Stimulated activated naive CD4-positive, alpha-beta T cell (primary cell): ENCODE measurements at regions not wholly inside any gene's neighbourhood (a gene's known extent, or its start where the extent isn't known, plus 50 kb on each side); places are given as distances from the start of the nearest gene placed in this dataset.
"Not testable (repeated sequence)": the region's sequence is repeated elsewhere in the genome, so short reads cannot be mapped to it uniquely, and the experiment has no call there.

Source experiments
- DNase-seq, 6 experiments: peaks; one replicate each; lab custom pipeline; 2025; lab: John Stamatoyannopoulos, UW

- no peak for DNase-seq
Measured at GRCh38 chr1:221965252-221965651, 223.4 kb upstream of the DUSP10 start.

GRCh38 chr1:221963742-221964141 lies 221.9 kb upstream of the DUSP10 start:
- no peak for DNase-seq

DNA sequence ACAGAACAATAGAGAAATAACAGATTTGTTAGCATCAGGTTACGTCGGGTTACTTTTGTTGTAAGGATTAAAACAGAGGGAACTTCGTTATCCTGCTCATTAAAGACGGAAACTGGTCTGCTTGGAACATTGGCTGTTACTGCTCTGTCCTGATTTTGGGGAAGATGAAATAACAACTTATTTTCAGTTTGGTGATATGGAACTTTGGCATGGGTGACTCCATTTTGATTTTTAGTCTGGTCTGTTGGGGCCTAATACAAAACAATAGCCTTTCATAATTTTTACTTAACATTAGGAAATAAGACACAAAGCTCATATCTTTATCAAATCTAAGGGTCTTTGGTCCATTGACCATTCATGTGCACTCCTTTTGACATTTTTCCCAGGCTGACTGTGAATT lies 220.5 kb upstream of the DUSP10 start:
- DNase-seq = no peak

- no peak for DNase-seq
Measured at GRCh38 chr1:221961532-221962292, 219.8 kb upstream of the DUSP10 start.

- not testable (repeated sequence) for DNase-seq
Measured at GRCh38 chr1:221958161-221958562, 216.3 kb upstream of the DUSP10 start.

- not testable (repeated sequence) for DNase-seq
Measured at GRCh38 chr1:221957350-221957749, 215.5 kb upstream of the DUSP10 start.

DNA sequence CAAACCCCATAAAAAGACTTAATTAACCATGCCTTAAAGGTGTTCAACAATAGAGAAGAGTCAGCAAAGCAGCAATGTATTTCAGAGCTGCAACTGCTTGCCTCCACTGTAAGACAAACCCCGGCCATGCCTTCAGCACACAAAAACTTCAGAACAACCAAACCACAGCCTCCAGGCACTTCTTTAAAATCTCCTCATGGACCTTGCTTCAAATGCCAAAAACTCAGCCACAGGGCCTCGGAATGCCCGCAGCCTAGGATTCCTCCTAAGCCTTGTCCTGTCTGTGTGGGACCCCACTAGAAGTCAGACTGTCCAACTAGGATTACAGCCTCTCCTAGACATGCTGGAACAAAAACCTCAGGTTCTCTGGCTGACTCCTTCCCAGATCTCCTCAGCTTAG lies 208.1 kb upstream of the DUSP10 start:
- no peak for DNase-seq

DNA sequence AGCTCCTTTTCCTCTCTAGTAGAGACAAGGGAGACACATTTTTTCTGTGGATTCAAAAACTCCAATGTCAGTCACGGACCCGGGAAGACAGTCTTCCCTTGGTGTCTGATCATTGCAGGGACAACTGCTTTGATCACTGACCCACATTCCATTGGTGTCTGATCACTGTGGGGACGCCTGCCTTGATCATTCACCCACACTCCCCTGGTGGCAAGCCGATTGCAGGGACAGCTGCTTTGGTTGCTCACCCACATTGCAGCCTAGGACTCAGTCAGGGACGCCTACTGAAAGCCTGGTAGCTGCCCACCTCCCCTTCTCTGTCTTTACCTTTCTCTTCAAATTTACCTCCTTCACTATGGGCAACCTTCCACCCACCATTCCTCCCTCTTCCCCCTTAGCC lies 206.6 kb upstream of the DUSP10 start:
- no peak for DNase-seq

DNA sequence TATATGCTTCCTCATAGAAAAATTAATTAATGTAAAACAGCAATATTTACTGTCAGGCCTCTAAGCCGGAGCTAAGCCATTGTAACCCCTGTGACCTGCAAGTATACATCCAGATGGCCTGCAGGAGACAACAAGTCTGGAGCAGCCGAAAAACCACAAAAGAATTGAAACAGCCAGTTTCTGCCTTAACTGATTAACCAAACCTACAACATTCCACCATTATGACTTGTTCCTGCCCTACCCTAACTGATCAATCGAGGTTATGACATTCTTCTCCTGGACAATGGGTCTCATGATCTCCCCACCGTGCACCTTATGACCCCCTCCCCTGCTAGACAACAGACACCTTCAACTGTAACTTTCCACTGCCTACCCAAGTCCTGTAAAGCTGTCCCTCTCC lies 205.8 kb upstream of the DUSP10 start:
- no peak for DNase-seq

GRCh38 chr1:221946768-221947167 lies 204.9 kb upstream of the DUSP10 start:
- no peak for DNase-seq

GRCh38 chr1:221945669-221946068 lies 203.8 kb upstream of the DUSP10 start:
- no peak for DNase-seq

DNA sequence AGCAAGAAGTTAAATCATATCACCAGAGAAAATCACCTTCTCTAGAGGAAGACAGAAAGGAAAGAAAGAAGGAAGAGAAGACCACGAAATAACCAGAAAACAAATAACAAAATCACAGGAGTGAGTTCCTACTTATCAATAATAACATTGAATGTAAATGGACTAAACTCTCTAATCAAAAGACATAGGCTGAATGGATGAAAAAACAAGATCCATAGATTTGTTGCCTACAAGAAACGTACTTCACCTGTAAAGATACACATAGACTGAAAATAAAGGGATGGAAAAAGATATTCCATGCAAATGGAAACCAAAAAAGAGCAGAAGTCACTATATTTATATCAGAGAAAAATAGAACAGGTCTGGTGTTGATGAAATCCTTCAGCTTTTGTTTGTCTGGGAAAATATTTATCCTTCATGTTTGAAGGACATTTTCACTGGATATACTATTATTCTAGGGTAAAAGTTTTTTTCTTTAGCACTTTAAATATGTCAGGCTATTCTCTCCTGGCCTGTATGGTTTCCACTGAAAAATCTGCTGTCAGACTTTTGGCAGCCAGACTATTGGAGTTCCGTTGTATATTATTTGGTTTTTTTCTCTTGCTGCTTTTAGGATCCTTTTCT lies 202.5 kb upstream of the DUSP10 start:
- no peak for DNase-seq

DNA sequence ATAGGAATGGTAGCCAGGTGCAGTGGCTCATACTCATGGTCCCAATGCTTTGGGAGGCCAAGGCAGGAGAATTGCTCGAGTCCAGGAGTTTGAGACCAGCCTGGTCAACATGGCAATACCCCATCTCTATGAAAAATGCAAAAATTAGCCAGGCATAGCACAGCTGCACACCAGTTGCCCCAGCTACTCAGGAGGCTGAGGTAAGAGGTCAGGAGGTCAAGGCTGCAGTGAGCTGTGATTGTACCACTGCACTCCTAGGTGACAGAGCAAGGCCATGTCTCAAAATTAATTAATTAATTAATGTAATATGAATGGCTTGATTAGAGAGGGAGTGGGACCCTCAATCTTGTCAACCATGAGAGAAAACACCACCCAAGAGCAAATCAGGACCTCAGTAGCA lies 198.7 kb upstream of the DUSP10 start:
- DNase-seq = no peak

- DNase-seq = no peak
Measured at GRCh38 chr1:221939607-221940006, 197.7 kb upstream of the DUSP10 start.

GRCh38 chr1:221937155-221937953 lies 195.5 kb upstream of the DUSP10 start:
- no peak for DNase-seq

- no peak for DNase-seq
Measured at GRCh38 chr1:221933814-221934213, 191.9 kb upstream of the DUSP10 start.

- DNase-seq = no peak
Measured at GRCh38 chr1:221926441-221926840, 184.6 kb upstream of the DUSP10 start.

GRCh38 chr1:221925947-221926346 lies 184.1 kb upstream of the DUSP10 start:
- no peak for DNase-seq

DNA sequence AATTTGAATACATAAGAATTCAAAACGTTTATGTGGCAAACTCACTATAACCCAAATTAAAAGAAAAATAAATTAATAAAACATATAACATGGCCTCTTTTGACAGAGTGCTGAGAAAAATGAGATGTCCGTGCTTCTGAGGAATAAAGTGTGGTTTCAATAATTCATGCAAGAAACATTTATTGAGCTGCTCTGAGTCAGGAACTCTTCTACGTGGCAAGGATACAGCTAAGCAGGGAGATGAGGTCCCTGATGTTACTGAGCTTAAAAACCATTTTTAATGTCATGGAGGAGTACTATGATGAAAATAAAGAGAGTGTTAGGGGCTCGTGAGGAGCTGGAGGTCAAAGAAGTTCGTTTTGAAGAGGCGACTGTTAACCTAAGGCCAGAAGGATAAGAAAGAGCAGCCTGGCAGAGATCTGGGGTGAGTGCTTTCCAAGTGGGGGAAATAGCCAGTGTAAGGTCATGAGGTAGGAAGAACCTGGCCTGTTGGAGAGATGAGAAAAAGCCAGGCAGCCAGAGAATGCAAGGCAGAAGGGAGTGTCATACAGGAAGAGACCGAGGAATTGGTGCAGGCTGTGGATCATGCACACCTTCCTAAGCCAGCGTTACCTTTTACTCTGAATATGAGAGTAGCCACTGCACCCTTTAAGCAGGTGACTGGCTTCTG lies 182.2 kb upstream of the DUSP10 start:
- DNase-seq = no peak

DNA sequence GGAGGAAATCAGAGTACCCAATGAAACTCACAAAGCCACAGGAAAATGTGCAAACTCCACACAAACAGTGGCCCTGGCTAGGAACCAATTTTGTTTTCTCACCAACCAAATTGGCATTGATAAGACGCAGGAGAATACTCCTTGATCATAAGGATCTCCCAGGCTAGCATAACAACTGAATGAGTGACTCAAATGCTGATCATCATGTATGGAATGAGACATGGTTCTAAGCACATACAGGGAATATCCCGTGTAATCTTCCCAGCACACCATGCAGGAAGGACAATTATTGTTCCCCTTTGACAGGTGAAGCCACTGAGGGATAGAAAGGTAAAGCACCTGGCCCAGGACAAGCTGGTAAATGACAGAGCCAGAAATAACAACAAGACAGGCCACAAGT lies 180.0 kb upstream of the DUSP10 start:
- no peak for DNase-seq

- no peak for DNase-seq
Measured at GRCh38 chr1:221919743-221920142, 177.9 kb upstream of the DUSP10 start.

DNA sequence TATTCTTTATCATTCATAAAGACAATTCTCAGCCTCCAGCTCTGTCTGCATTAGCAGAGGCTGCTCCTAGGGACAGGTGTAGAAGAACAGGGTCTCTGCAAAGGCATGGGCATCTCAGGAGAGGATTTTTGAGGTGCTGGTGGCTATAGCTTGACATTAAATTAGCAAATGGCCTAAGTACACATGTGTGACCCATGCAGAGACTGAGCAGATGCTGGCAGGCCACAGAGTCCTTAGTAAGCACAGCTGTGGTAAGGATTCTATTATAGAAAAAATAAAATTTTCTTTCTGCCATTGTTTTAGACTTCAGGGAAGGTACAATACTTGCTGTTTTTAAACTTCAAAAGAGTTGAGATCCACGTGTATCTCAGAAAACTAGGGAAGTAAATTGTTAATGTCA lies 177.5 kb upstream of the DUSP10 start:
- DNase-seq = no peak
